NB4 (cell line): ENCODE measurements at regions not wholly inside any gene's neighbourhood (a gene's known extent, or its start where the extent isn't known, plus 50 kb on each side); places are given as distances from the start of the nearest gene placed in this dataset.

Experiments used
- DNase-seq: peaks from one replicate; pipeline ENCODE4 v3.0.0; 2010; ENCODE audit warnings: low read depth
- H3K4me3 ChIP-seq: one replicate; pipeline ENCODE4 v1.5.1; 2011; ENCODE audit warnings: mild to moderate bottlenecking, low read depth, low read length, moderate library complexity
- CTCF ChIP-seq: IDR thresholded peaks from one replicate; pipeline ENCODE4 v1.5.1; 2012; ENCODE audit warnings: low read depth, low read length
- MAX ChIP-seq: IDR thresholded peaks from 2 replicates; pipeline ENCODE4 v1.6.1; 2011; ENCODE audit warnings: low read depth, low read length
- MYC ChIP-seq: IDR thresholded peaks from 2 replicates; pipeline ENCODE4 v1.6.1; 2011; ENCODE audit warnings: low read depth, low read length
- POLR2A ChIP-seq: IDR thresholded peaks from 2 replicates; pipeline ENCODE4 v1.6.1; 2011; ENCODE audit warnings: mild to moderate bottlenecking; ENCODE audit not compliant: insufficient read length; ENCODE audit errors: extremely low read depth

- TF ChIP-seq MYC (no peak), CTCF (no peak), POLR2A (no peak), MAX (no peak)
- H3K4me3 ChIP-seq: no peak overlapping the region
- DNase-seq: no peak
Measured at GRCh38 chr2:51420511-51420910, 388.6 kb upstream of the NRXN1 start.

- no peak overlapping the region for H3K4me3 ChIP-seq
- TF ChIP-seq POLR2A: no peak
- TF ChIP-seq CTCF: no peak
- no peak for TF ChIP-seq MYC
- no peak for TF ChIP-seq MAX
- no peak for DNase-seq
Measured at GRCh38 chr2:51413726-51414125, 381.8 kb upstream of the NRXN1 start.

GRCh38 chr2:51410331-51410730 lies 378.4 kb upstream of the NRXN1 start:
- DNase-seq: no peak
- TF ChIP-seq MAX (no peak), MYC (no peak), CTCF (no peak), POLR2A (no peak)
- no peak overlapping the region for H3K4me3 ChIP-seq

GRCh38 chr2:51409920-51410319 lies 378.0 kb upstream of the NRXN1 start:
- DNase-seq: no peak
- no peak overlapping the region for H3K4me3 ChIP-seq
- no peak for TF ChIP-seq POLR2A
- no peak for TF ChIP-seq CTCF
- no peak for TF ChIP-seq MYC
- no peak for TF ChIP-seq MAX

GRCh38 chr2:51404226-51404625 lies 372.3 kb upstream of the NRXN1 start:
- H3K4me3 ChIP-seq: no peak overlapping the region
- no peak for DNase-seq
- no peak for TF ChIP-seq MYC
- no peak for TF ChIP-seq CTCF
- no peak for TF ChIP-seq MAX
- TF ChIP-seq POLR2A: no peak

GRCh38 chr2:51401546-51401945 lies 369.6 kb upstream of the NRXN1 start:
- H3K4me3 ChIP-seq: no peak overlapping the region
- TF ChIP-seq MAX (no peak), CTCF (no peak), POLR2A (no peak), MYC (no peak)
- no peak for DNase-seq
